DND-41 (cell line): ENCODE measurements at regions not wholly inside any gene's neighbourhood (a gene's known extent, or its start where the extent isn't known, plus 50 kb on each side); places are given as distances from the start of the nearest gene placed in this dataset.
"Not testable (repeated sequence)": the region's sequence is repeated elsewhere in the genome, so short reads cannot be mapped to it uniquely, and the experiment has no call there.

Source experiments
- CTCF ChIP-seq: IDR thresholded peaks from 2 replicates; pipeline ENCODE4 v1.5.1; 2012; ENCODE audit warnings: borderline replicate concordance, low read length, moderate library complexity, mild to moderate bottlenecking; ENCODE audit not compliant: poor library complexity, severe bottlenecking; ENCODE audit errors: extremely low read depth
- EZH2 ChIP-seq: IDR thresholded peaks from 3 replicates; pipeline ENCODE4 v1.6.1; 2012; ENCODE audit warnings: borderline replicate concordance, low read depth, mild to moderate bottlenecking, moderate library complexity, low read length, inconsistent platforms; ENCODE audit not compliant: severe bottlenecking

GRCh38 chr2:48206056-48206656, 108.3 kb upstream of the FOXN2 start:
- TF ChIP-seq CTCF, EZH2: not testable (repeated sequence)
